ENCODE measurements at regions not wholly inside any gene's neighbourhood (a gene's known extent, or its start where the extent isn't known, plus 50 kb on each side); places are given as distances from the start of the nearest gene placed in this dataset.
"Not testable (repeated sequence)": the region's sequence is repeated elsewhere in the genome, so short reads cannot be mapped to it uniquely, and the experiment has no call there.

GRCh38 chrX:96128058-96128457 is 556.6 kb upstream of the DIAPH2 start:
- not testable (repeated sequence) for H3K9ac ChIP-seq (ENCODE audit: low read depth, low read length); H3K27ac ChIP-seq (ENCODE audit: low read length); H3K4me1 ChIP-seq (ENCODE audit: insufficient read depth, low read length); H3K27me3 ChIP-seq (ENCODE audit: insufficient read depth, low read length); H3K36me3 ChIP-seq (ENCODE audit: insufficient read depth, low read depth, low read length); H3K9me3 ChIP-seq (ENCODE audit: insufficient read depth, low read depth, low read length); H3K4me3 ChIP-seq (ENCODE audit: low read length)

- Histone ChIP-seq H3K9ac (ENCODE audit: low read depth, low read length) (no peak overlapping the region), H3K4me3 (ENCODE audit: low read length) (no peak overlapping the region), H3K27ac (ENCODE audit: low read length) (no peak overlapping the region), H3K27me3 (ENCODE audit: insufficient read depth, low read length) (no peaks in the 10 kb centered on the region), H3K36me3 (ENCODE audit: insufficient read depth, low read depth, low read length) (no peaks in the 10 kb centered on the region), H3K4me1 (ENCODE audit: insufficient read depth, low read length) (no peaks in the 10 kb centered on the region), H3K9me3 (ENCODE audit: insufficient read depth, low read depth, low read length) (no peaks in the 10 kb centered on the region)
Measured at GRCh38 chrX:96140796-96141195, 543.8 kb upstream of the DIAPH2 start.

- Histone ChIP-seq H3K36me3 (ENCODE audit: insufficient read depth, low read depth, low read length) (no peaks in the 10 kb centered on the region), H3K9me3 (ENCODE audit: insufficient read depth, low read depth, low read length) (no peaks in the 10 kb centered on the region), H3K27ac (ENCODE audit: low read length) (no peak overlapping the region), H3K4me3 (ENCODE audit: low read length) (no peak overlapping the region), H3K4me1 (ENCODE audit: insufficient read depth, low read length) (no peaks in the 10 kb centered on the region), H3K9ac (ENCODE audit: low read depth, low read length) (no peak overlapping the region), H3K27me3 (ENCODE audit: insufficient read depth, low read length) (no peaks in the 10 kb centered on the region)
Measured at GRCh38 chrX:96147681-96148080, 537.0 kb upstream of the DIAPH2 start.

- H3K4me3 ChIP-seq (ENCODE audit: low read length): no peak overlapping the region
- no peaks in the 10 kb centered on the region for H3K4me1 ChIP-seq (ENCODE audit: insufficient read depth, low read length)
- H3K36me3 ChIP-seq (ENCODE audit: insufficient read depth, low read depth, low read length): no peaks in the 10 kb centered on the region
- H3K27me3 ChIP-seq (ENCODE audit: insufficient read depth, low read length): no peaks in the 10 kb centered on the region
- no peak overlapping the region for H3K27ac ChIP-seq (ENCODE audit: low read length)
- H3K9me3 ChIP-seq (ENCODE audit: insufficient read depth, low read depth, low read length): no peaks in the 10 kb centered on the region
- no peak overlapping the region for H3K9ac ChIP-seq (ENCODE audit: low read depth, low read length)
Measured at GRCh38 chrX:96170626-96171025, 514.0 kb upstream of the DIAPH2 start.

- Histone ChIP-seq H3K4me3 (ENCODE audit: low read length) (no peak overlapping the region), H3K27me3 (ENCODE audit: insufficient read depth, low read length) (no peaks in the 10 kb centered on the region), H3K9me3 (ENCODE audit: insufficient read depth, low read depth, low read length) (no peaks in the 10 kb centered on the region), H3K27ac (ENCODE audit: low read length) (no peak overlapping the region), H3K9ac (ENCODE audit: low read depth, low read length) (no peak overlapping the region), H3K36me3 (ENCODE audit: insufficient read depth, low read depth, low read length) (no peaks in the 10 kb centered on the region), H3K4me1 (ENCODE audit: insufficient read depth, low read length) (peaks cover 7% of the 10 kb centered on the region; the same call in 1 of the 2 replicates)
Measured at GRCh38 chrX:96176921-96177320, 507.7 kb upstream of the DIAPH2 start.

GRCh38 chrX:96181605-96182004 is 503.0 kb upstream of the DIAPH2 start:
- H3K36me3 ChIP-seq (ENCODE audit: insufficient read depth, low read depth, low read length): no peaks in the 10 kb centered on the region
- no peak overlapping the region for H3K27ac ChIP-seq (ENCODE audit: low read length)
- H3K4me1 ChIP-seq (ENCODE audit: insufficient read depth, low read length): peaks cover 7% of the 10 kb centered on the region; the same call in 1 of the 2 replicates
- H3K27me3 ChIP-seq (ENCODE audit: insufficient read depth, low read length): no peaks in the 10 kb centered on the region
- H3K4me3 ChIP-seq (ENCODE audit: low read length): no peak overlapping the region
- H3K9ac ChIP-seq (ENCODE audit: low read depth, low read length): no peak overlapping the region
- no peaks in the 10 kb centered on the region for H3K9me3 ChIP-seq (ENCODE audit: insufficient read depth, low read depth, low read length)

GRCh38 chrX:96182366-96182765 is 502.3 kb upstream of the DIAPH2 start:
- H3K9ac ChIP-seq (ENCODE audit: low read depth, low read length): no peak overlapping the region
- H3K9me3 ChIP-seq (ENCODE audit: insufficient read depth, low read depth, low read length): no peaks in the 10 kb centered on the region
- H3K4me3 ChIP-seq (ENCODE audit: low read length): no peak overlapping the region
- H3K36me3 ChIP-seq (ENCODE audit: insufficient read depth, low read depth, low read length): no peaks in the 10 kb centered on the region
- H3K4me1 ChIP-seq (ENCODE audit: insufficient read depth, low read length): peaks cover 7% of the 10 kb centered on the region; the same call in 1 of the 2 replicates
- H3K27me3 ChIP-seq (ENCODE audit: insufficient read depth, low read length): no peaks in the 10 kb centered on the region
- H3K27ac ChIP-seq (ENCODE audit: low read length): no peak overlapping the region

- Histone ChIP-seq H3K9ac (ENCODE audit: low read depth, low read length) (no peak overlapping the region), H3K9me3 (ENCODE audit: insufficient read depth, low read depth, low read length) (no peaks in the 10 kb centered on the region), H3K4me1 (ENCODE audit: insufficient read depth, low read length) (peaks cover 7% of the 10 kb centered on the region; the same call in 1 of the 2 replicates), H3K27ac (ENCODE audit: low read length) (no peak overlapping the region), H3K4me3 (ENCODE audit: low read length) (no peak overlapping the region), H3K36me3 (ENCODE audit: insufficient read depth, low read depth, low read length) (no peaks in the 10 kb centered on the region), H3K27me3 (ENCODE audit: insufficient read depth, low read length) (no peaks in the 10 kb centered on the region)
Measured at GRCh38 chrX:96183391-96183790, 501.3 kb upstream of the DIAPH2 start.

- Histone ChIP-seq H3K27me3 (ENCODE audit: insufficient read depth, low read length) (no peaks in the 10 kb centered on the region), H3K9me3 (ENCODE audit: insufficient read depth, low read depth, low read length) (no peaks in the 10 kb centered on the region), H3K36me3 (ENCODE audit: insufficient read depth, low read depth, low read length) (no peaks in the 10 kb centered on the region), H3K9ac (ENCODE audit: low read depth, low read length) (no peak overlapping the region), H3K4me3 (ENCODE audit: low read length) (no peak overlapping the region), H3K4me1 (ENCODE audit: insufficient read depth, low read length) (peaks cover 7% of the 10 kb centered on the region; the same call in 1 of the 2 replicates), H3K27ac (ENCODE audit: low read length) (no peak overlapping the region)
Measured at GRCh38 chrX:96183843-96184242, 500.8 kb upstream of the DIAPH2 start.

- Histone ChIP-seq H3K36me3 (ENCODE audit: insufficient read depth, low read depth, low read length) (no peaks in the 10 kb centered on the region), H3K4me1 (ENCODE audit: insufficient read depth, low read length) (no peaks in the 10 kb centered on the region), H3K27me3 (ENCODE audit: insufficient read depth, low read length) (no peaks in the 10 kb centered on the region), H3K9me3 (ENCODE audit: insufficient read depth, low read depth, low read length) (no peaks in the 10 kb centered on the region), H3K27ac (ENCODE audit: low read length) (no peak overlapping the region), H3K4me3 (ENCODE audit: low read length) (no peak overlapping the region), H3K9ac (ENCODE audit: low read depth, low read length) (no peak overlapping the region)
Measured at GRCh38 chrX:96204928-96205327, 479.7 kb upstream of the DIAPH2 start.

GRCh38 chrX:96211953-96212352 is 472.7 kb upstream of the DIAPH2 start:
- Histone ChIP-seq H3K9me3 (ENCODE audit: insufficient read depth, low read depth, low read length) (peaks cover 4% of the 10 kb centered on the region; the same call in 1 of the 2 replicates), H3K36me3 (ENCODE audit: insufficient read depth, low read depth, low read length) (no peaks in the 10 kb centered on the region), H3K27me3 (ENCODE audit: insufficient read depth, low read length) (no peaks in the 10 kb centered on the region), H3K4me1 (ENCODE audit: insufficient read depth, low read length) (no peaks in the 10 kb centered on the region), H3K4me3 (ENCODE audit: low read length) (no peak overlapping the region), H3K9ac (ENCODE audit: low read depth, low read length) (no peak overlapping the region), H3K27ac (ENCODE audit: low read length) (no peak overlapping the region)

GRCh38 chrX:96214681-96215080 is 470.0 kb upstream of the DIAPH2 start:
- not testable (repeated sequence) for H3K4me1 ChIP-seq (ENCODE audit: insufficient read depth, low read length); H3K4me3 ChIP-seq (ENCODE audit: low read length); H3K36me3 ChIP-seq (ENCODE audit: insufficient read depth, low read depth, low read length)

GRCh38 chrX:96224279-96224678 is 460.4 kb upstream of the DIAPH2 start:
- Histone ChIP-seq H3K9ac (ENCODE audit: low read depth, low read length) (no peak overlapping the region), H3K4me3 (ENCODE audit: low read length) (no peak overlapping the region), H3K27me3 (ENCODE audit: insufficient read depth, low read length) (no peaks in the 10 kb centered on the region), H3K36me3 (ENCODE audit: insufficient read depth, low read depth, low read length) (no peaks in the 10 kb centered on the region), H3K9me3 (ENCODE audit: insufficient read depth, low read depth, low read length) (no peaks in the 10 kb centered on the region), H3K4me1 (ENCODE audit: insufficient read depth, low read length) (no peaks in the 10 kb centered on the region), H3K27ac (ENCODE audit: low read length) (no peak overlapping the region)

More at GRCh38 chrX:96214681-96215080, 470.0 kb upstream of the DIAPH2 start:
- H3K27ac ChIP-seq (ENCODE audit: low read length); H3K9me3 ChIP-seq (ENCODE audit: insufficient read depth, low read depth, low read length); H3K27me3 ChIP-seq (ENCODE audit: insufficient read depth, low read length); H3K9ac ChIP-seq (ENCODE audit: low read depth, low read length): not testable (repeated sequence)
